ENCODE measurements at regions not wholly inside any gene's neighbourhood (a gene's known extent, or its start where the extent isn't known, plus 50 kb on each side); places are given as distances from the start of the nearest gene placed in this dataset.

GRCh38 chr14:71498212-71498611 is 434.0 kb upstream of the RGS6 start:
- no peak for DNase-seq (ENCODE audit: low spot score)

GRCh38 chr14:71499018-71499417 is 433.2 kb upstream of the RGS6 start:
- no peak for DNase-seq (ENCODE audit: low spot score)

GRCh38 chr14:71507681-71508080 is 424.5 kb upstream of the RGS6 start:
- DNase-seq (ENCODE audit: low spot score), result no peak

GRCh38 chr14:71508901-71509300 is 423.3 kb upstream of the RGS6 start:
- DNase-seq (ENCODE audit: low spot score), result no peak

GRCh38 chr14:71511152-71511551 is 421.1 kb upstream of the RGS6 start:
- DNase-seq (ENCODE audit: low spot score), result no peak

GRCh38 chr14:71514941-71515919 is 417.0 kb upstream of the RGS6 start:
- DNase-seq (ENCODE audit: low spot score), result no peak

GRCh38 chr14:71521238-71522135 is 410.7 kb upstream of the RGS6 start:
- DNase-seq (ENCODE audit: low spot score), result no peak

- no peak for DNase-seq (ENCODE audit: low spot score)
Observed at GRCh38 chr14:71523630-71524319, 408.5 kb upstream of the RGS6 start.

- no peak for DNase-seq (ENCODE audit: low spot score)
Observed at GRCh38 chr14:71524320-71524982, 407.8 kb upstream of the RGS6 start.

- DNase-seq (ENCODE audit: low spot score), result no peak
Observed at GRCh38 chr14:71525663-71526221, 406.5 kb upstream of the RGS6 start.

GRCh38 chr14:71526388-71526787 is 405.8 kb upstream of the RGS6 start:
- no peak for DNase-seq (ENCODE audit: low spot score)

GRCh38 chr14:71527838-71528237 is 404.4 kb upstream of the RGS6 start:
- DNase-seq (ENCODE audit: low spot score), result no peak

- no peak for DNase-seq (ENCODE audit: low spot score)
Observed at GRCh38 chr14:71529848-71530247, 402.4 kb upstream of the RGS6 start.

- no peak for DNase-seq (ENCODE audit: low spot score)
Observed at GRCh38 chr14:71532344-71532743, 399.9 kb upstream of the RGS6 start.

- no peak for DNase-seq (ENCODE audit: low spot score)
Observed at GRCh38 chr14:71532790-71533189, 399.4 kb upstream of the RGS6 start.

GRCh38 chr14:71533390-71533789 is 398.8 kb upstream of the RGS6 start:
- no peak for DNase-seq (ENCODE audit: low spot score)

GRCh38 chr14:71533800-71534199 is 398.4 kb upstream of the RGS6 start:
- DNase-seq (ENCODE audit: low spot score), result no peak

- no peak for DNase-seq (ENCODE audit: low spot score)
Observed at GRCh38 chr14:71534506-71534905, 397.7 kb upstream of the RGS6 start.

- DNase-seq (ENCODE audit: low spot score), result no peak
Observed at GRCh38 chr14:71536015-71536740, 396.1 kb upstream of the RGS6 start.

GRCh38 chr14:71536927-71537772 is 395.1 kb upstream of the RGS6 start:
- DNase-seq (ENCODE audit: low spot score), result no peak

All from hematopoietic multipotent progenitor cell treated with erythropoietin and hydrocortisone succinate and interleukin-3 and kit ligand, for 17 days (in vitro differentiated cells).